ENCODE measurements at regions not wholly inside any gene's neighbourhood (a gene's known extent, or its start where the extent isn't known, plus 50 kb on each side); places are given as distances from the start of the nearest gene placed in this dataset.

DNA sequence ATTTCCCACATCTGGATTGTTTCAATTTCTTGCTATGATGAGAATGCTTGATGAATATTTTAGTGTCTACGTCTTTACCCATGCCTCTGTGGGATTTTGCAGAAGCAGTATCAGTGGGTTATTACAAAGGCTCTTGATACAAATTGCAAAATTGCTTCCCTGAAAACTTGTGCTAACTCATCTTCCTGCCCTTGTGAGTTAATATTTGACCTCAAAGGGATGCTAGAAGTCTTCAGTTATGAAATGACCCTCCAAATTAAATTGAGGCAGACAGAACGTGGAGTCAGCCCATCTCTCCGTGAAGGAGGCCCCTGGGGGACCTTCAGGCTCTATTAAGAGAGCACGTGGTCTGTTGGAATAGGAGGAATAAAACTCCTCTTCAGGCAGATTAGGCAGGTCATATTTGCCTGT lies 239.2 kb upstream of the HS6ST1 start:
- no peak for FAIRE-seq

DNA sequence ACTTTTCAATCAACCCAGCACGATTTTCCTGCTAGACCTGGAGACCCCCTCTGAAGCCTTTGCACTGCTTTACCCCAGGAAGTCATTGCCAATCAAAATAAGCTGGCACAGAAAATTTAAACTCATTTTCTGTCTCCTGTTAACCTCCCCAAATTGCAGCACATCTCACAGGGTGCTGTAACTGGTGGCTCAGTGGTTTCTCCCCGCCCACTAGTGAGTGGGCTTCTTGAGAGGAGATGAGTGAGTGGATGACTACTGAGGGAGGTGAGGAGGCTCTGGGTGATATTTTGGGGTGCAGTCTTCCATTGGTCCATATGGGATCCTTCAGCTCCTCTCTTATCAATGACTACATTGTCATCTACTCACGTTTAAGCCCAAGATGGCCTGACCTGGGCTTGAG lies 239.8 kb upstream of the HS6ST1 start:
- FAIRE-seq = no peak

- FAIRE-seq = no peak
Measured at GRCh38 chr2:128558895-128559532, 240.3 kb upstream of the HS6ST1 start.

DNA sequence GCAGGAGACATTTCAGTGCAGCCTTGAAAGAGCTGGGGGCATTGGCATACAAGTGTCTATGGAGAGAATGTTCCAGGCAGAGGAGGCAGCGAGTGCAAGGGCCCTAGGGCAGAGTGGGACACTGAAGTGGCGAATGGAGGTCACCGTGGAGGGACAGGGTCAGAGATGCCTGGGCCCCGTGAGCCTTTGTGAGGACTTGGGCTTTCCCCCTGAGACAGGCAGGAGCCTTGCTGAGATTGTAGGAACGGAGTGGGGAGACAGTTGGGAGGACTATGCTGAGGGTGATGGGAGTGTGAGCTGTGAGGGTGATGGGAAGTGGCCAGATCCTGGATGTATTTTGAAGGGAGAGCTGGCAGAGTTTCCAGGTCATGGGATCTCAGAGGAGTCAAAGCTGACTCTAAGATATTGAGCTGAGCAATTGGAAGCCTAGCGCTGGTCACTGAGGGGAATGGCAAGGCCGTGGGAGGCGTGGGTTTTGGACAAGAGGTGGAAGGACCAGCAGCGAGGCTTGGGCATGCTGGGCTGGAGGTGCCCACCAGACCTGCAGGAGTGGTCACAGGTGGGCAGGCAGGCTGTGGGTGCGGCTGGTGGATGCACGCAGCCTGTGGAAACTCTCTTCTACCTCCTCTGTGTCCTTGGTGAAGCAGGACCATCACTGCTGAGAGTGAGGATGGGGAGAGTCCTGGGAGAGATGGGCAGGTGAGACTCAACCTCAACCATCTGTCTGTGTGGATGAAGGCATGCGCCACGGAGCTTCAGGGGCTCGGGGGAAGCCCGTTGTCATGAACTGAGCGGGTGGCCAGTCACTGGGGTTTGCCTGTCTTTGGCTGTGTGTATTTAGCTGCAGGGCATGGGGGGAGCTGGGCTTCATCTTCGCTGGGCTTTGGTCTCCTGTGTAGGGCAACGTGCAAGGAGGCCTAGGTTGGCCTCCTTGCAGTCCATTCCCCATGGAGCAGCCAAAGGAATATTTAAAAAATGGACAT lies 241.2 kb upstream of the HS6ST1 start:
- no peak for FAIRE-seq

GRCh38 chr2:128560718-128561117 lies 242.1 kb upstream of the HS6ST1 start:
- FAIRE-seq = no peak

DNA sequence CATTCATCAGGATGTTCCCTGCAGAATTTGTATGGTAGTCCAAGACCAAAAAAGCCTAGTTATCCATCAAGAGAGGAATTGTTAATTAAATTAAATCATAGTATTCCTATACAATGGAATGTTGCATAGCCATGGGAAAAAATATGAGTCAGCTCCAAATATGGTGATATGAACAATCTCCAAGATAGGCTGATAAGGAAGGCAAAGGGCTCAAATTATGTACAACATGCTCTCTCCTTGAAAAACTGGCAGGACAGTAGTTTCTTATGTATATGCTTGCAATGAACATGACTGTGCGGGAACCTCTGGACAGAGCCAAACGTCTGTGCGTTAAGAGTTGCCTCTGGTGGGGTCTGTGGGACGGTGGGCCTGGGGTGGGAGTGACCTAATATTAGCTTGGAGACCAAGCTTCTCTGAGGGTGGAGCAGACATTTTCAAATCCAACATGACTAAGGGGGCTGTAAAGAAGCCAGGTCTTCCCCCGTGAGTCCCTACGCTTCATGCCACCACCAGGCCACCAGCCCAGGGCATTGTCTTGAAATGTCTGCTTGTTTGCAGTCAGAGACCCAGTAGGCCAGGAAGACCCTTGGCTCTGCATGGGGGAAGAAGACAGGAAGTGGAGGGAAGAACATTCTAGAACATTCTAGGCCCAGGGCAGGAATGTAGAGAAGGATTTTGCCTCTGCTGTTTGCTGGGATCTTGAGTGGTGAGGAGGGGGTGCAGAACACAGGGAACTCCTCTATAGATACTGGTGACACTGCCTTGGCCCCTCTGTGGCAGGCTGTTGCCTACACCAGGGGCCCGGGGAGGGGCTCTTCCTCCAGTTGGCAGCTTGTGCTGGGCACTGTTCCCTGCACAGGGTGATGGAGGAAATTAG lies 244.0 kb upstream of the HS6ST1 start:
- no peak for FAIRE-seq

- no peak for FAIRE-seq
Measured at GRCh38 chr2:128563348-128563687, 244.7 kb upstream of the HS6ST1 start.

DNA sequence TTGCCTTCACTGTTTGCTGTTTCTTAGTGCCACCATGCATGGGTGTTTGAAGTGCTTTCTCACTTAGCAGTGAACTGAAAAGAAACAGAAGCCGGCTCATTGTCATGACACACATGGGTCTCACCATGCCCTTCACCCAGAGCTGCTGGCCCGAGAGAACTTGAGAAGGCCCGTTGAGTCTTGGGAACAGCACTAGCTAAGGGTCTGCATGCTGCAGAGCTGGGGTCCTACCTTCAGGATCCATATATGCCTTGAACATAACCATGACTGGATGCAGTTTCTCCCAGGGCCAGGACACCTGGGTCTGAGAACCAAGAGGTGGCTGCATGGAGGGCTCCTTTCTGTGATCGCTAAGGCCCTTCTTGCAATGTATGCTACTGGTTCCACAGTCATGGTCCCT lies 245.5 kb upstream of the HS6ST1 start:
- no peak for FAIRE-seq

DNA sequence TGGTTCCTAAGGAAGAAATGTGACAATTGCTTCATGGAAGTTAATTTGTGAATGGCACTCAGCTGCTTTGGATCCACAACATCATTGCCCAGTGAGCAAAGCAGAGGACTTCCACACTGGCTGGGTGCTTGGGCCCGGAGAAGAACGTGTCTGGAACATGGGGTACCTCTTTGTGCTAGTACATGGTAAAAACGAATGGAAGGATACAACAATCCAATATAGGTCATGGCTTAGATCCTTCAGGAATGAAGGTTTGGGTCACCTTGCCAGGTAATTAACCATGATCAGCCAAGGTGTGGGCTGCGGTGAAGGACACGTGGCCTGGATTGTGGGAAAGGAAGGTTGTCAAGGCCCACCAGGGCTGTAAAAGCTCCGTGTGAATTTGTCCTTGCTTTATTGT lies 245.9 kb upstream of the HS6ST1 start:
- no peak for FAIRE-seq

GRCh38 chr2:128565441-128565840 lies 246.8 kb upstream of the HS6ST1 start:
- FAIRE-seq = no peak

GRCh38 chr2:128566671-128567070 lies 248.0 kb upstream of the HS6ST1 start:
- FAIRE-seq = no peak

DNA sequence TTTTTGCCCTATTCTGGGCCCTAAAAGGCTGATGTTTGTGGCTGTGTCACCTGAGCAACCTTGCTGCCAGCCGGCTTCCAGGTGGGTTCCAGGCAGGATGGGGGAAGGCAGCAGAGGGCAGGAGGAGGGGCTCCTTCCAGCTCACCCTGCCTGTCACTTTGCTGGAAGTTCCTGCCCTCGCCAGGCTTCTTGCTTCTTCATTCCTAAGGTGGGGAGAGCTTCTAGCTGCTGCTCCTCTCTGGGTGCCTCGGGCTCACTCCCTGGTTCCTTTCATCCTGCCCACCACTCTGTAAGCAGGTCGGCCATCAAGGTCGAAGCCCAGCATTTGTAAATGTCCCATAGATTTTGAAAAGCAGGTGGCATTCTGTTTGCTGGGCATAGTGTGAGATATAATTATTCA lies 249.4 kb upstream of the HS6ST1 start:
- FAIRE-seq = no peak

GRCh38 chr2:128573116-128573515 lies 254.4 kb upstream of the HS6ST1 start:
- no peak for FAIRE-seq

DNA sequence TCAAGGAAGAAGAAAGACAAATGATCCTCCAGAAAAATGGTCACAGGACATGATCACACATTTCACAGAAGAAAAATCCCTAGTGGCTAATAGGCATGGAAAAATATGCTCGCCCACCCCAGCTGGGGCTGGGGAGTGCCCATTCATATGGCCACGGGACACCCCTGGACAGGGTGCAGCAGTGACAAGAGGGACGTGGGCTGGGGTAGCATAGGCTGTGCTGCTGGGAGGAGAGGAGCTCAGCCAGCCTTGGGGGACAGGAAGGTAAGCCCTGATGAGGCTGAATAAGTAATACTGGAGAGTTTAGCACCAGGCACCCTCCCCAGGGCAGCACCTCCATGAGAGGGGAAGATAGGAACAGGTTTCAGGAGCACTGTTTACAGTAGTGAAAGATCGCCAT lies 254.9 kb upstream of the HS6ST1 start:
- no peak for FAIRE-seq

DNA sequence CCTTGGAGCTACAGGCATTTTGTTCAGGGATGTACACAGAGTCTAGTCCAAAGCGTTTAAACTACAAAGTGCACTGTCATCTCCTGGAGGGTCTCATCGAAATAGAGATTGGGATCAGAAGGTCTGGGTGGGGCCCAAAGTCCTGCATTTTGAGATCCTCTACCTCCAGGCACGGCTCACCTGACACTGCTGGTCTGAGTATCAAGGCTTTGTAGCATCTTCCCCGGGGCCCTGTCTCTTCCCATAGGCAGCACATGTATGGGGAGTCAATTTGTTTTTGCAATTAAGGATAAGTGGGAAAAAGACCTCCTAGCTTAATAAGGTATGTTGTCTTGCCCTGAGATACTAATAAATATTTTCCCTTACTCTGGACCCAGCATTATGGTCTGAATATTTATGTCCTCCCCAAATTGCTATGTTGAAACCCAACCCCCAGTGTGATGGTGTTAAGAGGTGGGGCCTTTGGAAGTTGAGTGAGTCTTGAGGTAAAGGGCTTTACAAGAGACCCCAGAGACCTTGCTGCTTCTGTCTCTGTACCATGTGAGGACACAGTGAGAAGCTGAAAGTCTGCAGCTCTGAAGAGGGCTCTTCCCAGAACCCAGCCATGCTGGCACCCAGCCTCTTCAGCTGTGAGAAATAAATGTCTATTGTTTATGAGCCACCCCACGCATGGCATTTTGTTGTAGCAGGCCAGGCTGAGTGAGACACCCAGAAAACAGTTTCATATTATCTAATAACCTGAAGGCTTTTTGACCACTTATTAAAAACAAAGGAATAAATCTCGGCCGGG lies 258.7 kb upstream of the HS6ST1 start:
- no peak for FAIRE-seq

GRCh38 chr2:128578406-128579390 lies 260.0 kb upstream of the HS6ST1 start:
- no peak for FAIRE-seq

GRCh38 chr2:128579825-128580224 lies 261.2 kb upstream of the HS6ST1 start:
- FAIRE-seq = no peak

DNA sequence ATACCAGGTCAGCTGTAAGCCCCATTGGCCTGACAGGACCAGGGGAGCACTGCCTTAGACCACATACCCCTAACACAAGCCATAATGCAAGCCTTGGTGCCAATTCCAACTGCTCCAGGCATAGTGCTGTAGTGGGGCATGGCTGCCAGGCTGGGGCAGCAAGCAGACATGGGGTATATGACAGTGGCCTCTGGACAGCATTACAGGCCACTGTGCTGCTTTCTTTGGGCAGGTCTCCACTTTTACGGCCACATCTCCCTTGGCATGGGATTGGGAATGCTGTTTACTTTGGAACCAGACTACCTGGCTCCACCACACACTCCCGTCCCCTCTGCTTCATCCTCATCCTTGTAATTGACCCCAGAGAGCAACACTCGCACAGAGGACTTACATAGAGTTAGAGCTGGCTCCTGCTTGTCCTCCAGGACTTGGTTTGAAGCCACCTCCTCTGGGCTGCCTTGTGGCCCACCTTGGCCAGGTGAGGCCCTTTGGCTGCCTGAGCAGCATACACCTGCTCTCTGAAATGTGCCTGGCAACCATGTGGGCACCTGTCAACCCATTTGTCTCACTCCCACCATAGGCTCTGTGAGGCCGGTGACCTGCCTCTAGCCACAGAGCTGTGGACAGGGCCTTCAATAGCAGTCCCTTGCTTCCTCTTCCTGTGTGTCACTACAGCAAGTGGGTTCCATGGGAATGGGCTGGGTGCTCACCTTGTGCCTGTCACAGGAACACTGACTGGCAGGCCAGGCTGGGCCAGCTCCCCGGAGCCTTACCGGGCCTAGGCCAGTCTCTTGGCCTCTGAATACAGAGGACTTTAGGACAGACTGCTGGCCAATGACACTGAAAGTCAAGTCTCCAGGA lies 262.6 kb upstream of the HS6ST1 start:
- no peak for FAIRE-seq

- no peak for FAIRE-seq
Measured at GRCh38 chr2:128581849-128582244, 263.2 kb upstream of the HS6ST1 start.

DNA sequence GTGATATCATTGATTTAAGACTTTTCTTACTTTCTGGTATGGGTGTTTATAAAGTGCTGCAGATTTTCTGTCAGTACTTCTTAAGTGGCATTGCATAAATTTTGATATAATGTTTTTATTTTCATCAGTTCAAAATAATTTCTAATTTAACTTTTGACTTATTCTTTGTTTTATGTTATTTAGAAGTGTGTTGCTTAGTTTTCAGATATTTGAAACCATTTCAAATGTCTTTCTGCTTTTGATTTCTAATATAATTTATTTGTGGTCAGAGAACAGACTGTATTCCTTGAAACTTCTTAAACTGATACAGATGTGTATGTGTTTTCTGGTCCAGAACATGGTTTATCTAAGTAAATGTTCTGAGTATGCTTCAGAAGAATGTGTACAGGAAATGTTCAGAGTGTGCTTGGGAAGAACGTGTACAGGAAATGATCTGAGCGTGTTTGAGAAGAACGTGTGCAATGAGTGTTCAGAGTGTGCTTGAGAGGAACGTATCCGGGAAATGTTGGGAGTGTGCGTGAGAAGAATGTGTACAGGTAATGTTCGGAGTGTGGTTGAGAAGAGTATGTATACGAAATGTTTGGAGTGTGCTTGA lies 265.7 kb upstream of the HS6ST1 start:
- FAIRE-seq = no peak
